GM13976 (cell line): ENCODE measurements at regions not wholly inside any gene's neighbourhood (a gene's known extent, or its start where the extent isn't known, plus 50 kb on each side); places are given as distances from the start of the nearest gene placed in this dataset.

Source experiments
- DNase-seq: peaks from one replicate; pipeline ENCODE4 v3.0.0; 2012; ENCODE audit warnings: low spot score
- CTCF ChIP-seq: IDR thresholded peaks from 2 replicates; pipeline ENCODE4 v1.5.1; 2012; ENCODE audit warnings: borderline replicate concordance, mild to moderate bottlenecking; ENCODE audit not compliant: insufficient read depth; ENCODE audit errors: extremely low read depth, missing control alignments, control extremely low read depth
- in situ Hi-C: fragments of 300-500 bp; cut with MboI; formaldehyde crosslinking; loops from one replicate; pipeline ENCODE4 v1.12.0; 2022; ENCODE audit warnings: low sequenced_read_pairs, mixed read lengths, inconsistent platforms; ENCODE audit not compliant: unreplicated experiment

DNA sequence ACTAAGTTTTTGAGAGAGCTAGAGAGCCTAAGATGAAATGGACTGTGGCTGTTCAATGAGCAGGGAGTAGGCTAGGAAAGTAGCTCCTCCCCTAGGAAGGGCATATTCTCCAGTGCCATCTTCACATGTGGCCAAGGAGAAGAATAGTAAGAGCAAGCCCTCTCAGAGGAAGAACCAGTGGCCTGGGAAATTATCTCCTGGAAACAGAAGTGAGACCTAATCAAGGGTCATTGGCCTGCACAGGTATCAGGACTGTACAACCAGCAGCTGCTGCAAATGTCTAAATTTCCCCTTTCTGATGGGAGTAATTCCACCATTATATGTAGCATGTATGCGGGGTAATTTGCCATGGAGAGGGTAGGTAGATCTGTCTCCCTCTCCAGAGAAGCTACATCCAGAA is 334.8 kb upstream of the RASGEF1B start:
- no peak for TF ChIP-seq CTCF
- DNase-seq = no peak
- in situ Hi-C loops = no loop called here

- TF ChIP-seq CTCF = no peak
- in situ Hi-C loops = no loop called here
- DNase-seq = no peak
These were observed 333.1 kb upstream of the RASGEF1B start for GRCh38 chr4:81804849-81805248.

- no peak for DNase-seq
- TF ChIP-seq CTCF = no peak
- in situ Hi-C loops = no loop called here
These were observed 330.7 kb upstream of the RASGEF1B start for GRCh38 chr4:81802285-81802846.

- in situ Hi-C loops = no loop called here
- TF ChIP-seq CTCF = no peak
- DNase-seq = no peak
These were observed 327.7 kb upstream of the RASGEF1B start for GRCh38 chr4:81799371-81799770.

GRCh38 chr4:81796790-81797528 is 325.3 kb upstream of the RASGEF1B start:
- in situ Hi-C loops = no loop called here
- DNase-seq = no peak
- TF ChIP-seq CTCF = no peak

GRCh38 chr4:81792521-81792920 is 320.8 kb upstream of the RASGEF1B start:
- TF ChIP-seq CTCF = no peak
- no peak for DNase-seq
- in situ Hi-C loops = no loop called here
